ENCODE measurements at regions not wholly inside any gene's neighbourhood (a gene's known extent, or its start where the extent isn't known, plus 50 kb on each side); places are given as distances from the start of the nearest gene placed in this dataset.

GRCh38 chr20:41960166-41960565, 342.0 kb upstream of the CHD6 start:
- no peaks in the 10 kb centered on the region for H3K36me3 ChIP-seq (ENCODE audit: control insufficient read depth, insufficient read depth, low read length)
- H2AK5ac ChIP-seq (ENCODE audit: low read depth, low read length), result no peak overlapping the region
- H3K9me3 ChIP-seq (ENCODE audit: control insufficient read depth, insufficient read depth, low read length), result peaks cover 12% of the 10 kb centered on the region; the same call in 1 of the 2 replicates
- in situ Hi-C loops (cut with MboI; ENCODE audit: low sequenced_read_pairs) (no loop called here), intact Hi-C loops (cut with micrococcal nuclease) (no loop called here), dilution Hi-C loops (cut with HindIII; ENCODE audit: low sequenced_read_pairs, unreplicated experiment) (no loop called here)
- ChIA-PET CTCF (no interaction called here), POLR2A (ENCODE audit: unreplicated experiment) (no interaction called here)
- H2BK20ac ChIP-seq (ENCODE audit: low read depth, low read length), result no peak overlapping the region
- no peak overlapping the region for H3K4me3 ChIP-seq (ENCODE audit: insufficient read depth, low read depth, low read length)
- H2BK15ac ChIP-seq (ENCODE audit: low read depth, low read length), result no peak overlapping the region
- no peak overlapping the region for H3K4me2 ChIP-seq (ENCODE audit: low read depth, low read length)
- H2BK5ac ChIP-seq (ENCODE audit: low read depth, low read length, poor library complexity, severe bottlenecking), result no peak overlapping the region
- H3K18ac ChIP-seq (ENCODE audit: low read depth, low read length), result no peak overlapping the region
- no peak overlapping the region for H3K27ac ChIP-seq (ENCODE audit: insufficient read depth, low read length)
- no peak overlapping the region for H3K9ac ChIP-seq (ENCODE audit: low read depth, low read length)
- TF ChIP-seq BHLHE40 (IDR thresholded peaks at IDR 0.05; ENCODE audit: low read depth, low read length) (no peak), RCOR1 (IDR thresholded peaks at IDR 0.05; ENCODE audit: insufficient replicate concordance, low read length) (no peak), USF2 (IDR thresholded peaks at IDR 0.05; ENCODE audit: low read depth, low read length) (no peak), SMC3 (IDR thresholded peaks at IDR 0.05; ENCODE audit: low read depth, low read length) (no peak), MAFK (IDR thresholded peaks at IDR 0.05; ENCODE audit: low read depth, low read length) (no peak)
- DNase-seq, result no peak
- no peaks in the 10 kb centered on the region for H3K4me1 ChIP-seq (ENCODE audit: control insufficient read depth, insufficient read depth, low read length)
- H3K27me3 ChIP-seq (ENCODE audit: control insufficient read depth, insufficient read depth, low read length), result no peaks in the 10 kb centered on the region
- no peak overlapping the region for H4K91ac ChIP-seq (ENCODE audit: insufficient read depth, low read depth, low read length)
- H3K9me1 ChIP-seq (ENCODE audit: insufficient read depth, low read length), result no peaks in the 10 kb centered on the region
- no peak overlapping the region for H4K5ac ChIP-seq (ENCODE audit: low read depth, low read length)
- H3K4ac ChIP-seq (ENCODE audit: low read depth, low read length), result no peak overlapping the region
- H2AFZ ChIP-seq (replicated peaks; ENCODE audit: low read length, poor library complexity), result no peak overlapping the region
- no peak overlapping the region for H2BK120ac ChIP-seq (ENCODE audit: low read depth, low read length)
- no peaks in the 10 kb centered on the region for H3K79me1 ChIP-seq (ENCODE audit: low read depth in 1 of 2, low read length in 2 of 2)
- no peaks in the 10 kb centered on the region for H4K20me1 ChIP-seq (ENCODE audit: insufficient read depth, low read length)
- BruUV-seq (replicated peaks), result no TSS peak
- no peak for ATAC-seq (ENCODE audit: low read depth)
- WGBS, 2 experiments (ENCODE audit: extremely low coverage in 2 of 2, insufficient read length in 1 of 2), result 43% methylated on average over 1 of the region's 7 CpGs; no CpG with 5 or more reads in 1 of the 2 experiments
- H3K56ac ChIP-seq (ENCODE audit: extremely low read depth, insufficient read depth, low read length), result no peak overlapping the region
- H3K14ac ChIP-seq (replicated peaks; ENCODE audit: low read depth, low read length), result no peak overlapping the region
- H4K8ac ChIP-seq (ENCODE audit: low read depth in 2 of 2, low read length in 2 of 2), result no peak overlapping the region
- H2AK9ac ChIP-seq (replicated peaks; ENCODE audit: low read depth, low read length, poor library complexity), result no peak overlapping the region
- H3K23ac ChIP-seq (ENCODE audit: low read depth, low read length), result no peak overlapping the region
